ENCODE measurements at regions not wholly inside any gene's neighbourhood (a gene's known extent, or its start where the extent isn't known, plus 50 kb on each side); places are given as distances from the start of the nearest gene placed in this dataset.

- TF ChIP-seq CTCF (IDR thresholded peaks at IDR 0.05) (no peak), POLR2AphosphoS5 (IDR thresholded peaks at IDR 0.05; ENCODE audit: low read depth, low read length) (no peak), SIN3A (IDR thresholded peaks at IDR 0.05; ENCODE audit: borderline replicate concordance, low read depth, low read length) (no peak), MAX (IDR thresholded peaks at IDR 0.05; ENCODE audit: low read depth) (no peak)
These were observed 59.1 kb upstream of the SPRED1 start for GRCh38 chr15:38193496-38193895.

All from SK-N-SH (cell line).